ENCODE measurements at regions not wholly inside any gene's neighbourhood (a gene's known extent, or its start where the extent isn't known, plus 50 kb on each side); places are given as distances from the start of the nearest gene placed in this dataset.

DNA sequence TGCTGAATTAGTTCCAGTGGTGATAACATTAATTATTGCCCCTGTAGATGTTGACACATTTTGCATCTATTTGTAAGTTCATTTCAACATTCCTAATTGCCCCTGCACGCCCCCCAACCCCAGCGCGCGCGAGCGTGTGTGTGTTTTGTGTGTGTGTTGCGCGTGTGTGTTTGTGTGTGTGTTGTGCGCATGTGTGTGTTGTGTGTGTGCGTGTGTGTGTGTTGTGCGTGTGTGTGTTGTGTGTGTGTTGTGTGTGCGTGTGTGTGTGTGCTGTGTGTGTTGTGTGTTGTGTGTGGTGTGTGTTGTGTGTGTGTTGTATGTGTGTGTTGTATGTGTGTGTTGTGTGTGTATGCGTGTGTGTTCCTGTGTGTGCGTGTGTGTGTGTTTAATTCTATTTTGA is 245.7 kb upstream of the GMDS start:
- TF ChIP-seq EZH2 (IDR thresholded peaks at IDR 0.05), result no peak
- no peak for TF ChIP-seq POLR2AphosphoS5 (IDR thresholded peaks at IDR 0.05; ENCODE audit: borderline replicate concordance, low read depth, low read length)
- no peak for TF ChIP-seq FOXP2 (optimal IDR thresholded peaks at IDR 0.05; ENCODE audit: control extremely low read depth, extremely low read length, insufficient read depth)
